OCI-LY7 (cell line): ENCODE measurements at regions not wholly inside any gene's neighbourhood (a gene's known extent, or its start where the extent isn't known, plus 50 kb on each side); places are given as distances from the start of the nearest gene placed in this dataset.

ENCODE experiments used
- BruUV-seq: library from RNA; stranded (reverse); fragments of 400-500 nt; replicated peaks from 2 replicates; lab custom pipeline; 2021; lab: Mats Ljungman, UMichigan
- CTCF ChIA-PET: fragments of 300-600 bp; sonication (Branson Sonifier 250); formaldehyde crosslinking; loops from one replicate; lab custom pipeline; 2022; ENCODE audit warnings: antibody characterized with exemption; ENCODE audit not compliant: unreplicated experiment; lab: Charles Lee
- POLR2A ChIA-PET: fragments of 300-600 bp; sonication (Branson Sonifier 250); formaldehyde crosslinking; loops from one replicate; lab custom pipeline; 2022; ENCODE audit warnings: antibody characterized with exemption; lab: Charles Lee
- DNase-seq: peaks from one replicate; pipeline ENCODE4 v3.0.0-alpha.2; 2015; ENCODE audit warnings: low spot score
- H2AFZ ChIP-seq: fragments of 200-600 bp; sonication (generic), shearing (Covaris generic); 2 replicates; pipeline ENCODE4 v1.6.1; 2014; ENCODE audit warnings: mild to moderate bottlenecking, antibody characterized with exemption, low read length, moderate library complexity
- H3K27ac ChIP-seq: fragments of 200-600 bp; sonication (generic); 2 replicates; pipeline ENCODE4 v1.5.1; 2014; ENCODE audit warnings: mixed run types, low read depth, mild to moderate bottlenecking, moderate library complexity, low read length, inconsistent platforms; ENCODE audit not compliant: poor library complexity, severe bottlenecking
- H3K36me3 ChIP-seq: fragments of 200-600 bp; sonication (generic); 2 replicates; pipeline ENCODE4 v1.6.1; 2014; ENCODE audit warnings: mild to moderate bottlenecking, antibody characterized with exemption, low read length, moderate library complexity, mixed read lengths; ENCODE audit not compliant: insufficient read depth
- H3K4me1 ChIP-seq: fragments of 200-600 bp; sonication (generic); 2 replicates; pipeline ENCODE4 v1.5.1; 2014; ENCODE audit warnings: mild to moderate bottlenecking, low read length; ENCODE audit not compliant: insufficient read depth, poor library complexity, severe bottlenecking
- H3K4me2 ChIP-seq: fragments of 200-600 bp; sonication (generic); 2 replicates; pipeline ENCODE4 v1.6.1; 2014; ENCODE audit warnings: mild to moderate bottlenecking, low read length
- H3K4me3 ChIP-seq: fragments of 200-600 bp; sonication (generic); 2 replicates; pipeline ENCODE4 v1.5.1; 2014; ENCODE audit warnings: mild to moderate bottlenecking, low read depth, low read length; ENCODE audit not compliant: poor library complexity, severe bottlenecking
- H3K79me2 ChIP-seq: fragments of 200-600 bp; sonication (generic); 2 replicates; pipeline ENCODE4 v1.6.1; 2016; ENCODE audit warnings: low read depth, mild to moderate bottlenecking, low read length, moderate library complexity, mixed read lengths; ENCODE audit not compliant: insufficient read depth
- H3K9me2 ChIP-seq: fragments of 200-600 bp; sonication (generic); 2 replicates; pipeline ENCODE4 v1.6.1; 2016; ENCODE audit warnings: mild to moderate bottlenecking, low read length, mixed read lengths; ENCODE audit not compliant: insufficient read depth
- H3K9me3 ChIP-seq: fragments of 200-600 bp; sonication (generic); 2 replicates; pipeline ENCODE4 v1.6.1; 2014; ENCODE audit warnings: mild to moderate bottlenecking, mixed run types, low read length, mixed read lengths
- H4K20me1 ChIP-seq: fragments of 200-600 bp; sonication (generic); 2 replicates; pipeline ENCODE4 v1.6.1; 2014; ENCODE audit warnings: mild to moderate bottlenecking, antibody characterized with exemption, low read length, moderate library complexity, mixed read lengths; ENCODE audit not compliant: insufficient read depth
- CTCF ChIP-seq: fragments of 200-600 bp; sonication (generic); conservative IDR thresholded peaks from 2 replicates; pipeline ENCODE4 v1.5.1; 2014; ENCODE audit warnings: mild to moderate bottlenecking, antibody characterized with exemption, low read length, moderate library complexity, mixed read lengths
- EZH2phosphoT487 ChIP-seq: fragments of 200-600 bp; sonication (generic); IDR thresholded peaks from 2 replicates; pipeline ENCODE4 v1.6.1; 2018; ENCODE audit warnings: low read depth, borderline replicate concordance, mild to moderate bottlenecking, mixed run types, antibody characterized with exemption, low read length, moderate library complexity, mixed read lengths
- intact Hi-C: fragments of 100-400 bp; cut with micrococcal nuclease; formaldehyde crosslinking; loops from one replicate; pipeline ENCODE4 v1.10.0; 2022; ENCODE audit not compliant: unreplicated experiment

GRCh38 chr2:49577041-49577440 lies 422.7 kb upstream of the FSHR start:
- DNase-seq, result no peak
- no peaks in the 10 kb centered on the region for H3K4me1 ChIP-seq
- BruUV-seq, result no TSS peak
- H3K27ac ChIP-seq, result no peak overlapping the region
- ChIA-PET CTCF (no interaction called here), POLR2A (no interaction called here)
- H3K9me2 ChIP-seq, result no peaks in the 10 kb centered on the region
- intact Hi-C loops, result no loop called here
- no peak overlapping the region for H2AFZ ChIP-seq
- TF ChIP-seq EZH2phosphoT487 (no peak), CTCF (no peak)
- H3K4me2 ChIP-seq, result no peak overlapping the region
- no peak overlapping the region for H3K4me3 ChIP-seq
- no peaks in the 10 kb centered on the region for H3K36me3 ChIP-seq
- no peaks in the 10 kb centered on the region for H3K9me3 ChIP-seq
- H4K20me1 ChIP-seq, result no peaks in the 10 kb centered on the region
- no peaks in the 10 kb centered on the region for H3K79me2 ChIP-seq

GRCh38 chr2:49569176-49569575 lies 414.9 kb upstream of the FSHR start:
- no peak for DNase-seq
- Histone ChIP-seq H3K27ac (no peak overlapping the region), H3K9me3 (no peaks in the 10 kb centered on the region), H2AFZ (no peak overlapping the region), H3K36me3 (no peaks in the 10 kb centered on the region), H3K79me2 (no peaks in the 10 kb centered on the region), H4K20me1 (no peaks in the 10 kb centered on the region), H3K4me3 (no peak overlapping the region), H3K9me2 (no peaks in the 10 kb centered on the region), H3K4me2 (no peak overlapping the region), H3K4me1 (no peaks in the 10 kb centered on the region)
- no TSS peak for BruUV-seq
- intact Hi-C loops, result no loop called here
- POLR2A ChIA-PET, result interaction anchor here (0.8 kb wide), 1 partner anchor 14 kb away, joined by 3 read pairs; no protein-coding TSS in a partner anchor
- TF ChIP-seq EZH2phosphoT487, result no peak
- no peak for TF ChIP-seq CTCF
- CTCF ChIA-PET, result no interaction called here

GRCh38 chr2:49567811-49568600 lies 413.7 kb upstream of the FSHR start:
- DNase-seq, result no peak
- intact Hi-C loops, result no loop called here
- Histone ChIP-seq H4K20me1 (no peaks in the 10 kb centered on the region), H3K27ac (no peak overlapping the region), H2AFZ (no peak overlapping the region), H3K36me3 (no peaks in the 10 kb centered on the region), H3K9me2 (no peaks in the 10 kb centered on the region), H3K9me3 (no peaks in the 10 kb centered on the region), H3K4me3 (no peak overlapping the region), H3K4me2 (no peak overlapping the region), H3K79me2 (no peaks in the 10 kb centered on the region), H3K4me1 (no peaks in the 10 kb centered on the region)
- ChIA-PET POLR2A (interaction anchor here (0.6 kb wide), 1 partner anchor 1406 kb away, joined by 3 read pairs; no protein-coding TSS in a partner anchor), CTCF (interaction anchor here (1.0 kb wide), 1 partner anchor 52 kb away, joined by 3 read pairs; no protein-coding TSS in a partner anchor)
- TF ChIP-seq CTCF, result no peak
- TF ChIP-seq EZH2phosphoT487, result no peak
- BruUV-seq, result no TSS peak
